Neural cell (in vitro differentiated cells): ENCODE measurements at regions not wholly inside any gene's neighbourhood (a gene's known extent, or its start where the extent isn't known, plus 50 kb on each side); places are given as distances from the start of the nearest gene placed in this dataset.
A peak's percentile ranks its signal among the peaks of the same experiment; 100 is the strongest.

ENCODE experiments used
- H2AFZ ChIP-seq: fragments of 200-600, 300-800 bp; sonication (generic), shearing (Covaris generic); 2 replicates; pipeline ENCODE4 v1.6.0; 2014; ENCODE audit warnings: low read depth, mild to moderate bottlenecking, antibody characterized with exemption, low read length, moderate library complexity
- H3F3A ChIP-seq: fragments of 200-600 bp; shearing (Covaris generic); 2 replicates; pipeline ENCODE4 v1.6.1; 2016; ENCODE audit warnings: mild to moderate bottlenecking, moderate library complexity, mixed read lengths, antibody characterized with exemption, low read length; ENCODE audit not compliant: insufficient read depth, poor library complexity, severe bottlenecking
- H3K27ac ChIP-seq: fragments of 200-600, 300-800 bp; sonication (generic), shearing (Covaris generic); 2 replicates; pipeline ENCODE4 v1.5.1; 2014; ENCODE audit warnings: mild to moderate bottlenecking, low read length, moderate library complexity
- H3K27me3 ChIP-seq: fragments of 300-800, 200-600 bp; sonication (generic), shearing (Covaris generic); 2 replicates; pipeline ENCODE4 v1.6.0; 2014; ENCODE audit warnings: mild to moderate bottlenecking, low read depth, low read length, moderate library complexity; ENCODE audit not compliant: insufficient read depth
- H3K36me3 ChIP-seq: fragments of 300-800, 200-600 bp; sonication (generic), shearing (Covaris generic); 2 replicates; pipeline ENCODE4 v1.5.1; 2014; ENCODE audit warnings: mild to moderate bottlenecking, antibody characterized with exemption, low read length, moderate library complexity; ENCODE audit not compliant: insufficient read depth
- H3K4me2 ChIP-seq: fragments of 300-800, 200-600 bp; sonication (generic), shearing (Covaris generic); 2 replicates; pipeline ENCODE4 v1.6.0; 2014; ENCODE audit warnings: mild to moderate bottlenecking, low read length
- H3K4me3 ChIP-seq: fragments of 300-800, 200-600 bp; sonication (generic), shearing (Covaris generic); 2 replicates; pipeline ENCODE4 v1.5.1; 2014; ENCODE audit warnings: mild to moderate bottlenecking, low read length, moderate library complexity
- H3K79me2 ChIP-seq: fragments of 200-600 bp; shearing (Covaris generic); replicated peaks from 2 replicates; pipeline ENCODE4 v1.6.0; 2014; ENCODE audit warnings: mild to moderate bottlenecking, low read length, moderate library complexity; ENCODE audit not compliant: insufficient read depth
- H3K9ac ChIP-seq: fragments of 300-800, 200-600 bp; sonication (generic), shearing (Covaris generic); 2 replicates; pipeline ENCODE4 v1.6.1; 2016; ENCODE audit warnings: mild to moderate bottlenecking, low read length, mixed read lengths
- H3K9me2 ChIP-seq: fragments of 200-600 bp; shearing (Covaris generic); 2 replicates; pipeline ENCODE4 v1.6.1; 2016; ENCODE audit warnings: mild to moderate bottlenecking, low read length, mixed read lengths; ENCODE audit not compliant: insufficient read depth
- H3K9me3 ChIP-seq: fragments of 200-600, 300-800 bp; sonication (generic), shearing (Covaris generic); 2 replicates; pipeline ENCODE4 v1.6.1; 2016; ENCODE audit warnings: mild to moderate bottlenecking, mixed run types, low read length, moderate library complexity, mixed read lengths
- H4K20me1 ChIP-seq: fragments of 200-600 bp; shearing (Covaris generic); 2 replicates; pipeline ENCODE4 v1.6.1; 2016; ENCODE audit warnings: mild to moderate bottlenecking, mixed run types; ENCODE audit not compliant: insufficient read depth
- EP300 ChIP-seq: fragments of 450-650 bp; conservative IDR thresholded peaks from 2 replicates; pipeline ENCODE4 v1.6.1; 2014; ENCODE audit warnings: antibody characterized with exemption, mild to moderate bottlenecking, moderate library complexity; ENCODE audit not compliant: poor library complexity, severe bottlenecking
- EZH2 ChIP-seq: fragments of 200-600, 300-800 bp; shearing (Covaris generic), sonication (generic); IDR thresholded peaks from 2 replicates; pipeline ENCODE4 v1.6.1; 2014; ENCODE audit warnings: antibody characterized with exemption, low read length, borderline replicate concordance, mild to moderate bottlenecking; ENCODE audit not compliant: insufficient read depth, poor library complexity, severe bottlenecking
- MXI1 ChIP-seq: fragments of 450-650 bp; conservative IDR thresholded peaks from 2 replicates; pipeline ENCODE4 v1.6.1; 2014; ENCODE audit warnings: antibody characterized with exemption, mild to moderate bottlenecking; ENCODE audit not compliant: poor library complexity, severe bottlenecking
- POLR2AphosphoS5 ChIP-seq: IDR thresholded peaks from 2 replicates; pipeline ENCODE4 v1.6.1; 2012
- RAD21 ChIP-seq: fragments of 450-650 bp; conservative IDR thresholded peaks from 2 replicates; pipeline ENCODE4 v1.6.1; 2014; ENCODE audit warnings: antibody characterized with exemption, mild to moderate bottlenecking, moderate library complexity
- SMC3 ChIP-seq: fragments of 450-650 bp; conservative IDR thresholded peaks from 2 replicates; pipeline ENCODE4 v1.6.1; 2014; ENCODE audit warnings: antibody characterized with exemption, mild to moderate bottlenecking, moderate library complexity; ENCODE audit not compliant: poor library complexity
- TAF1 ChIP-seq: IDR thresholded peaks from 2 replicates; pipeline ENCODE4 v1.6.1; 2012; ENCODE audit warnings: low read depth
- TF ChIP-seq, protein P1 (sequence below): fragments of 450-650 bp; IDR thresholded peaks from 2 replicates; pipeline ENCODE4 v1.5.1; 2014; ENCODE audit warnings: antibody characterized with exemption, mild to moderate bottlenecking, moderate library complexity; ENCODE audit not compliant: poor library complexity, severe bottlenecking
- TF ChIP-seq, protein P2 (sequence below): IDR thresholded peaks from 2 replicates; pipeline ENCODE4 v1.6.1; 2012; ENCODE audit warnings: borderline replicate concordance

DNA sequence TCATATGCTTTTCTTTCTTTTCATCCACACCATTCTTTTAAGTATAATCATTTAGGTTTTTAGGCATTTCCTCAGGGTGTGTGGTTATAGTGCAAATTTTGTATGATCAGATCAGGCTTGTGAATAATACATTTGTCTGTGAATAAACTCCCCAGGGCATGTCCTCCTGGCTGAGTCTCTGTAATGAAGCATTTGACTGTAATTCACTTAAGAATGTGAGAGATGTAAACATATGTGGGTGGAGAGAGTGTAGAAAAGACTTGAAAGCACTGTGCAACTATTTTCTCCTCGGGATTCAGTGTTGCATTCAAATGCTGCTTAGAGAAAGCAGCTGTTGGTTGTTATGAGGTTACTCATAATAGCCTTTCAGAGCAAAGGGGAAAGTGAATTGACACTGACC lies 996.5 kb downstream of the TUSC7 start:
- Histone ChIP-seq H3K9me2 (no peaks in the 10 kb centered on the region), H3K4me3 (peak overlapping the region; percentile 5), H3K27me3 (no peaks in the 10 kb centered on the region), H3K4me2 (no peak overlapping the region), H3K36me3 (no peaks in the 10 kb centered on the region), H3F3A (no peaks in the 10 kb centered on the region), H3K27ac (no peak overlapping the region), H3K79me2 (no peaks in the 10 kb centered on the region), H3K9ac (no peak overlapping the region), H4K20me1 (no peaks in the 10 kb centered on the region), H2AFZ (no peak overlapping the region), H3K9me3 (no peaks in the 10 kb centered on the region)
- no peak for TF ChIP-seq SMC3
- TF ChIP-seq EP300, result no peak
- no peak for TF ChIP-seq RAD21
- TF ChIP-seq, protein P1, sequence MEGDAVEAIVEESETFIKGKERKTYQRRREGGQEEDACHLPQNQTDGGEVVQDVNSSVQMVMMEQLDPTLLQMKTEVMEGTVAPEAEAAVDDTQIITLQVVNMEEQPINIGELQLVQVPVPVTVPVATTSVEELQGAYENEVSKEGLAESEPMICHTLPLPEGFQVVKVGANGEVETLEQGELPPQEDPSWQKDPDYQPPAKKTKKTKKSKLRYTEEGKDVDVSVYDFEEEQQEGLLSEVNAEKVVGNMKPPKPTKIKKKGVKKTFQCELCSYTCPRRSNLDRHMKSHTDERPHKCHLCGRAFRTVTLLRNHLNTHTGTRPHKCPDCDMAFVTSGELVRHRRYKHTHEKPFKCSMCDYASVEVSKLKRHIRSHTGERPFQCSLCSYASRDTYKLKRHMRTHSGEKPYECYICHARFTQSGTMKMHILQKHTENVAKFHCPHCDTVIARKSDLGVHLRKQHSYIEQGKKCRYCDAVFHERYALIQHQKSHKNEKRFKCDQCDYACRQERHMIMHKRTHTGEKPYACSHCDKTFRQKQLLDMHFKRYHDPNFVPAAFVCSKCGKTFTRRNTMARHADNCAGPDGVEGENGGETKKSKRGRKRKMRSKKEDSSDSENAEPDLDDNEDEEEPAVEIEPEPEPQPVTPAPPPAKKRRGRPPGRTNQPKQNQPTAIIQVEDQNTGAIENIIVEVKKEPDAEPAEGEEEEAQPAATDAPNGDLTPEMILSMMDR, result no peak

DNA sequence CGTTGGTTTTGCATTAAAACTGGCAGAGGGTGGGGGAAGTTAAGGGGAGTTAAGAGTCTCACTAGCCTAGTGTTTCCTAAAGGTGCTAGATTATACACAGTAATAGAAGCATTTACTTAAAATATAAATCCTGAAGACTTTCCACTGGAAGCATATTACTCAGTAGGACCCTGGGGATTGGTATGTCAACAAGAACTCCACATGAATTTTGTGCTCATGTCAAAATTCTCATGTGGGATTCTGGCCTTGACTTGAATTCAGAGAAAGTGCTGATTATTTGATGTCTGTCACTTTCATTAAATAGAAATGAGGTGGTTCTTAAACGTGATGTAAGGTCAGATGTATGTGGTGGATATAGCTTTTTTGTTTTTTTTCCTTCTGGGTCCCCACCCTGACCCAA lies 997.2 kb downstream of the TUSC7 start:
- TF ChIP-seq TAF1, result no peak
- TF ChIP-seq, protein P1, result no peak
- no peak for TF ChIP-seq POLR2AphosphoS5
- TF ChIP-seq, protein P2, sequence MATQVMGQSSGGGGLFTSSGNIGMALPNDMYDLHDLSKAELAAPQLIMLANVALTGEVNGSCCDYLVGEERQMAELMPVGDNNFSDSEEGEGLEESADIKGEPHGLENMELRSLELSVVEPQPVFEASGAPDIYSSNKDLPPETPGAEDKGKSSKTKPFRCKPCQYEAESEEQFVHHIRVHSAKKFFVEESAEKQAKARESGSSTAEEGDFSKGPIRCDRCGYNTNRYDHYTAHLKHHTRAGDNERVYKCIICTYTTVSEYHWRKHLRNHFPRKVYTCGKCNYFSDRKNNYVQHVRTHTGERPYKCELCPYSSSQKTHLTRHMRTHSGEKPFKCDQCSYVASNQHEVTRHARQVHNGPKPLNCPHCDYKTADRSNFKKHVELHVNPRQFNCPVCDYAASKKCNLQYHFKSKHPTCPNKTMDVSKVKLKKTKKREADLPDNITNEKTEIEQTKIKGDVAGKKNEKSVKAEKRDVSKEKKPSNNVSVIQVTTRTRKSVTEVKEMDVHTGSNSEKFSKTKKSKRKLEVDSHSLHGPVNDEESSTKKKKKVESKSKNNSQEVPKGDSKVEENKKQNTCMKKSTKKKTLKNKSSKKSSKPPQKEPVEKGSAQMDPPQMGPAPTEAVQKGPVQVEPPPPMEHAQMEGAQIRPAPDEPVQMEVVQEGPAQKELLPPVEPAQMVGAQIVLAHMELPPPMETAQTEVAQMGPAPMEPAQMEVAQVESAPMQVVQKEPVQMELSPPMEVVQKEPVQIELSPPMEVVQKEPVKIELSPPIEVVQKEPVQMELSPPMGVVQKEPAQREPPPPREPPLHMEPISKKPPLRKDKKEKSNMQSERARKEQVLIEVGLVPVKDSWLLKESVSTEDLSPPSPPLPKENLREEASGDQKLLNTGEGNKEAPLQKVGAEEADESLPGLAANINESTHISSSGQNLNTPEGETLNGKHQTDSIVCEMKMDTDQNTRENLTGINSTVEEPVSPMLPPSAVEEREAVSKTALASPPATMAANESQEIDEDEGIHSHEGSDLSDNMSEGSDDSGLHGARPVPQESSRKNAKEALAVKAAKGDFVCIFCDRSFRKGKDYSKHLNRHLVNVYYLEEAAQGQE, result no peak
- no peak for TF ChIP-seq EZH2
- TF ChIP-seq EP300, result no peak
- TF ChIP-seq RAD21, result no peak
- TF ChIP-seq MXI1, result no peak
- no peak for TF ChIP-seq SMC3
- Histone ChIP-seq H3K9ac (no peak overlapping the region), H3K27ac (no peak overlapping the region), H4K20me1 (no peaks in the 10 kb centered on the region), H3K79me2 (no peaks in the 10 kb centered on the region), H3K9me3 (no peaks in the 10 kb centered on the region), H3K4me2 (no peak overlapping the region), H3F3A (no peaks in the 10 kb centered on the region), H3K4me3 (no peak overlapping the region), H3K27me3 (no peaks in the 10 kb centered on the region), H3K36me3 (no peaks in the 10 kb centered on the region), H3K9me2 (no peaks in the 10 kb centered on the region), H2AFZ (no peak overlapping the region)
